HG03469 (cell line): ENCODE measurements at regions not wholly inside any gene's neighbourhood (a gene's known extent, or its start where the extent isn't known, plus 50 kb on each side); places are given as distances from the start of the nearest gene placed in this dataset.
"Not testable (repeated sequence)": the region's sequence is repeated elsewhere in the genome, so short reads cannot be mapped to it uniquely, and the experiment has no call there.

Experiments used
- ATAC-seq: cut with Tn5 transposase; IDR thresholded peaks from one replicate; pipeline ENCODE4 v1.9.1; 2021; ENCODE audit warnings: mild to moderate bottlenecking, moderate library complexity, moderate number of reproducible peaks; ENCODE audit not compliant: unreplicated experiment

DNA sequence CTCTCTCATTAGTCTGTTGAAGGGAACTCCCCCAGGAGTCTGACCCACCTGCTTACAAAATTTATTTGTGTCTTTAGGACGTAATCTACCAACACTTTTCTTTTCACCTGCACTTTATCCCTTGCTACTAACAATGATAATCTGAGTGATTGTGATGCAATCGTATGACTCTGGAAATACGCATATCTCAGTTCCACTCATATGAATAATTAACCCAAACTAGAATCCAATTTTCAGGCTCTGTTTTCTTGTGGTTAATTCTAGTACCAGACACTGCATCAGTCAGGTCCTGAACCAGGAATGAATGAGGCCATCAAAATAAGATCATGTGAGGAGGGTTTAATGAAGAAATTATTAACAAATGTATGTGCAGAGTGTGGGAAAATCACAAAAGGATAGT is 158.4 kb upstream of the SRD5A2 start:
- no peak for ATAC-seq

DNA sequence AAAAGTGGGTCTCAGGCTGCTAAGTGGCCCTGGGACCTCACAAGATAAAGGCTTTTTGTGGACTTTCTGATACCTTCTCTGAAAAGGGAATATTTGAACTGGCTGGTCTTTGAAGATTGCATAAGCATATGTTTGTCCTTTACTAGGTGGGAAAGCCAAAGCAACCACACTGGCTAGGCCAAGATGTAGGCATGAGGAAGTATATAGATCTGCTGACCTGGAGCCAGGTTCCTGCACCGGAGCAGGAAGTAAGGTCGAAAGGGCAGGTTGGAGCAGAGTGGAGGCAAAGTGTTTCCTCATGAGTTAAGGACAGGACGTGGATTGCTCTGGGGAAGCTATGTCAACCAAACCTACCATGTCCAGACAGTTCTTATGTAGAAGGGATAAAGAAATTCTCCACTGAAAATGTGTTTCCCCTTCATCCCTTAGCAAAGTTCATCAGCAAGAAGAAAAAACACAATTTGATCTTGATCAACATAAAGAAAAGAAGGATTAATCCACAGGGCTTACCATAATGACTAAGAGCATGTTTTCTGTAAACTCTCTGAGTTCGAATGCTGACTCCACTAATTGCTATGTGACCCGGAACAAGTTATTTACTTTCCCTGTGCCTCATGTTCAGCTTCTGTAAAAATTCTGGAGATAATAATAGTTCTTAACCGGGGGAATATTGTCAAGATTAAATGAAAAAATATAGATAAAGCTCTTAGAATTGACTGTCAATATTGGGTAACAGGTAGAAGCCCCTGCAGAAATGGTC is 156.1 kb upstream of the SRD5A2 start:
- ATAC-seq, result no peak

DNA sequence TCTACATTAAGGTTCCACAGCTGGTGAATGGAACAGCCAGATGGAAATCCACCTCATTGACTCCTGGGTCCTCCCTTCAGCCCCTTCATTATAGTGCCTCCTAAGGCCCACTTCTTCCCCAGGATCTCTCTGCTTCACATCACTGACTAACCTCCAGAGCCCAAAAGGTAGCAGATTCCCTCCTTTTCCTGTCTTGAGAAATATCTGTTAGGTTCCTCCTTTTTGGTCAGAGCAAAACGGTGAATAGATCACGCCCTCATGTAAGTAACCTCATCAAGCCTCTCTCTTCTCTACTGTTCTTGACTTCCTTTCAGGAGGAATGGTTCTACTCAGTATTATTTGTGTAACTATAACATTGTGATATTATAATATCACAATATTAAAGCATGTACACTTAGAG is 155.0 kb upstream of the SRD5A2 start:
- no peak for ATAC-seq

DNA sequence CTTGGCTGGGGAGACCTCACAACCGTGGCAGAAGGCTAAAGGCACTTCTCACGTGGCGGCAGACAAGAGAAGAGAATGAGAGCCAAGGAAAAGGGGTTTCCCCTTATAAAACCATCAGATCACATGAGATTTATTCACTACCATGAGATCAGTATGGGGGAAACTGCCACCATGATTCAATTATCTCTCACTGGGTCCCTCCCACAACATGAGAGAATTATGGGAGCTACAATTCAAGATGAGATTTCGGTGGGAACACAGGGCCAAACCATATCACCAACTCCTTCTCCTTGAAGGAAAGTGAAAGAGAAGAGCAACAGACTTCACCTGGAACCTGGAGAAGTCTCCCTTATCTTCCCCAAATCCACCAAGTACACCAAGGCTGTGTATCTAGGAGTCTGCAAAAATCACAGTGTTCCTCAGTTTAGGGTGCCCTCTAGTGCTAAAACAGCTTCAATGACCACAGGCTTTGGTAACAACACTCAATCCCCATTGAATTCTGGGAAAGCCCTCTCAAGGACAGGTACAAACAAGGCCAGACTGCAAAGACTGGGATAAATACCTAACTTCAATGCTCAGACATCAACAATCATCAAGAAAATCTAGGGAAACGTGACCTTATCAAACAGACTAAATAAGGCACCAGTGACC is 148.8 kb upstream of the SRD5A2 start:
- no peak for ATAC-seq

DNA sequence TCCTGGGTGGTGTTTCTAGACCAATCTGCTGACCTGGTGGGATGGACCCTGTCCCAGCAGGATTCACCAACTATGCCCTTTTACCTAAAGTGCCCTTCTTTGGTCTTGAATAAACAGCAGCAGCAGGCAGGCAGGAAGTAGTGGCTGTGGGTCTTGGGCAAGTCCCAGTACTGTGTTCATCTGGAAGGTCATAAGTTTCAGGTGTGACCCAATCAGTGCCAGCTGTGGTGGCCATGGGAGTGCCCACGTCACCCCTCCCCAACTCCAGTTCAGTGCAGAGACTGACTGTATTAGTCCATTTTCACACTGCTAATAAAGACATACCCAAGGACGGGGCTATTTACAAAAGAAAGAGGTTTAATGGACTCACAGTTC is 148.3 kb upstream of the SRD5A2 start:
- no peak for ATAC-seq

DNA sequence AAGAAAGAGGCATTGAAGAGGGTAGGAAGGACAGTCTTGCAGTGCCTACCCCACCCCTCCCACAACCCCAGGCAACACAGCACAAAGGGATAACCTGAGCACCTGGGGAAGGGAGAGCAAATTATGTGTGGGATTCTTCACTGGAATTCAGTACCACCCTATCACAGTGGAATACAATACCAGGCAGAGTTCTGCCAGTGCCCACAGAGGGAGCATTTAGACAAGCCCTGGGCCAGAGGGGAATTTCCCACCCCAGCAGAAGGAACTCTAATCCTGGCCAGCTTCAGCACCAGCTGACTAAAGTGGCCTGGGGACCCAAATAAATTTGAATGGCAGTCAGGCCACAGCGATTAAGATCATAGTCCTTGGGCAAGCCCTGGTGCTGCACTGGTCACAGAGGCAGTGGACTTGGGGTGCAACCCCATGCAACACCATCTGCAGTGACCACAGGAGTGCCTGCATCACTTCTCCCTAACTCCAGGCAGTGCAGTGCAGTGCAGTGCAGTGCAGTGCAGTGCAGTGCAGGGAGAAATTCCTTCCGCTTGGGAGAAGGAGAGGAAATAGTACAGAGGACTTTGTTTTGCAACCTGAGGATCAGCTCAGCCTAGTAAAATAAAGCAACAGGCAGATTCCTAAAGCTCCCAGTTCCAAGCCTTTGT is 147.8 kb upstream of the SRD5A2 start:
- no peak for ATAC-seq

DNA sequence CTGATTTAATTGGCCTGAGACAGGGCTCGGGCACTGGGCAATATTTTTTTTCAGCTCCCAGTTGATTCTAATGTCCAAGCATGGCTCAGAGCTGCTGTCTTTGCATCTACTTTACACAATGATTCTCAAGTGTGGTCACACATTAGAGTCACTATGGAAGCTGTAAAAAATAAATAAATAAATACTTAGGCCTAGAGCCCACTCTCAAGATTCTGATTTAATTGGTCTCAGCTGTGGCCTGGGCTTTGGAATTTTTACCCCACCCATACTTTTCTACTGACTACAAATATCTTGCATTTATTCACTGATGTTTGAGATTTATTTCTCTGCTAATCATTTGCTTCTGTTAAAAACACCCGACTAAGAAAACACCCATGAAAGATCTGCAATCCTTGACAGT is 145.7 kb upstream of the SRD5A2 start:
- no peak for ATAC-seq

DNA sequence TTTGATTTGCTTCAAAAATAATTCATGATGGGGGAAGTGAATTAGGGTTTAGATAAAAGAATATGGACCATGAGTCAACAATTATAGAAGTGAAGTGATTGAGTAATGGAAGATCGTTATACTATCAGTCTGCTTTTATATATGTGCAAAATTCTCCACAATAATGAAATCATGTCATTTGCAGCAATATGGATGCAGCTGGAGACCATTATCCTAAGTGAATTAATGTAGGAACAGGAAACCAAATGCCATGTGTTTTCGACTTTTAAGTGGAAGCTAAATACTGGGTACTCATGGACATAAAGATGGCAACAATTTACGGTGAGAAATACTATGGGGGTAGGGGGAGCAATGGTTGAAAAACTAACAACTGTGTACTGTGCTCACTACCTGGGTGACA is 144.7 kb upstream of the SRD5A2 start:
- ATAC-seq, result no peak

DNA sequence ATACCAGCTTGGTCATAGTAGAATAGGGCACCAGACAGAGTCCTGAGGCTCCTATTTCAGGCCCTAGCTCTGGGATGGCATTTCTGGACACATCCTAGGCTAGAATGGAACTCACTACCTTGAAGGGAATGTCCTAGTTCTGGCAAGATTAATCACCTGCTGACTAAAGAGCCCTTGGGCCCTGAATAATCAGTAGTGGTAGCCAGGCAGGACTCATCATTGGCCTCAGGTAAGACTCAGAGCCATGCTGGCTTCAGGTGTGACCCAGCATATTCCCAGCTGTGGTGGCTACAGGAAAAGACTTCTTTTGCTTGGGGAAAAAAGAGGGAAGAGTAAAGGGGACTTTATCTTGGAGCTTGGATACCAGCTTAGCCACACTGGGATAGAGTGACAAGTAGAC is 131.0 kb upstream of the SRD5A2 start:
- ATAC-seq, result no peak

DNA sequence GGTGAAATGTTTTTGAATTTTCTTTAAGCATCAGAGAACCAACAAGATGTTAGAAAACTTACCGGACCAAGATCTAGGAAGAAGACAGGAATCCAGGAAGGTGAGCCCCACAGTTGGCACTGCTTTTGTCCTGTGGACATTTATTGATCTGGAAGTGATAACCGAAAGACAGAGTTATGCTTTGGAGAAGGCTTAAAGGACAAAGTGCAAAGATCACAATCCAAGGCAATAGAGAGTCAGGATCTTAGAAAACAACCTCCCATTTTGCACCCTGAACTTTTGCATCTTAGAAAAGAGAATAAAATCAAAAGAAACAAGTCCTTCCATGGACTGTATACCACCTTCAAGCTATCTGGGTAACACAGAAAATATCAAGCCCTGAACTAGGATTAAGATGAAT is 129.4 kb upstream of the SRD5A2 start:
- ATAC-seq, result no peak

DNA sequence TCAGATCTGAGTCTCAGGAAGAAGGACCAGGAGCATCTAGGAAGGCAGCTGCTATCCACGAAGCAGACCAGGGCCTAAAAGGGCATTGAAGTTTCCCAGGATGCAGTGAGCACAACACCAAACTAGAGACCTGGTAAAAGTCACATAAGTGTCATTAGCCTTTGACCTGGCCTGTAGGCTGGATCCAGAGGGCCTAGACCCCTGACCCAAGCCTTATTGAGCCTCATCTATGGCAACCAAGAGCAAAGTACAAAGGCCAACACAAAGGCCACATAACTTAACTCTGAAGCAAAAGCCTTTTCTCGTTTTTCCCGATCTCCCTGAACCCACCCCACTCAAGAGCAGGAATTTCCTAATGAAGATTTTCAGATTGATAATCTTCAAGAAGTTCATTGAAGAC is 127.3 kb upstream of the SRD5A2 start:
- ATAC-seq, result no peak

DNA sequence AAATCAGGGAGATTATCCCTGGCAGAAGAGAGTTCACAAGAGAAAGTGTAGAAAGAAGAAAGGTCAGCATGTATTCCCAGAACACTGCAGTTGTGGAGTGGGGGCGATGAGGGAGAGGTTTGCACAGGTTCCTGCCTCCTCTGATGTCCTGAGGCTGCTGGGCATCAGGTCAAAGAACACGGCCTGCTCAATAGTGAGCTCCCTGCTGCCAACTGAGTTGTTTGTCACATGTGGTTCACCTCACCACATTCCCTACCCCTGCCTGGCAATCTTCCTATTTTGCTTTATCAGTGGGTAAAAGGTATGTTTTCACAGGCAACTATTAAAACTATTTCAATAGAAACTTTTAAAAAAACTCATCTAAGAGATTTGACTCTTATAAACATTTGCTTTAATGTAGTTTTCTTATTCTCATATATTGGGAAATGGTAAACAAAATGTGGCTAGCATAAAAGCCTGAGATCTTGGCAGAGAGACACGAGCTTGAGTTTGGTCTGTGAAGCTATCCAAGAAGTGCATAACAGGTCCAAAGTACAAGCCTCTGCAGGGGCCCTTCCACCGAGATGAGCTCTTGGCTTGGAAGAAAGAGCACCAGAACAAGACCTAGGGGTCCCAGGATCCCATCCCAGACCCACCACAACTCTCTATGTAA is 123.9 kb upstream of the SRD5A2 start:
- no peak for ATAC-seq

DNA sequence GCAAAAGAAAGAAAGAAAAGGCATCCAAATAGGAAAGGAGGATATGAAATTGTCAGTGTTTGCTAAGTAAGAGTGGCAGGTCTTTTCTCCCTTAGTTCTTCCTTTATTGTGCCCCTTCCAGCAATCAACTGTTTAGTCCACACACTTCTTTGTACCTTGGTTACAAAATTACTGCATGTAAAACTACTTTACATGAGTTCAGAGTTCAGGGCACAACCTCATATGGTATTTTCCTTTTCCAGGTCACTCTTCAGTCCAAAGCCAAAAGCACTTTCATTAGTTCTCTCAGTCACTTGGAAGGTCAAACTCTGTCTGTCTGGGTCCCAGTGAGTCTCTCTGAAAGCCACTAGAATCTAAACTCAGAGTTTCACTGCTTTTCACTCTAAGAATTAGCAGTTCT is 122.5 kb upstream of the SRD5A2 start:
- no peak for ATAC-seq

DNA sequence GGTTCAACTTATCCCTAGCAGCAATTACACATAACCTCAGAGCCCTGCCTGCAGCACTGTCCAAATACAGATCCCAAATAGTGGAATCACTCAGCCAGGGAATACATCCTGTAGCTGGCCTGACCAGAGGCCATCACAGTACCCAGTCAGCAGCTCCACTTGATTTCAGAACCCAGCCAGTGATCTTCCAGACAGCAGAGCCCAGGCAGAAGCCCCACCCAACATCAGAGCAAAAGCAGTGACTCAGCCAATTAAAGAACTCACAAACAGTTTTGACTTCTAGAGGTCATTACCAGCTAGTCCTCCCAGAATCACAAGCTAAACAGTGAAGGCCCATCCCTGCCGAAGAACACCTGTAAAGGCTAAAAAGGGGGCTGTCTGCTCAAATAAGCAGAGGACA is 118.0 kb upstream of the SRD5A2 start:
- no peak for ATAC-seq

DNA sequence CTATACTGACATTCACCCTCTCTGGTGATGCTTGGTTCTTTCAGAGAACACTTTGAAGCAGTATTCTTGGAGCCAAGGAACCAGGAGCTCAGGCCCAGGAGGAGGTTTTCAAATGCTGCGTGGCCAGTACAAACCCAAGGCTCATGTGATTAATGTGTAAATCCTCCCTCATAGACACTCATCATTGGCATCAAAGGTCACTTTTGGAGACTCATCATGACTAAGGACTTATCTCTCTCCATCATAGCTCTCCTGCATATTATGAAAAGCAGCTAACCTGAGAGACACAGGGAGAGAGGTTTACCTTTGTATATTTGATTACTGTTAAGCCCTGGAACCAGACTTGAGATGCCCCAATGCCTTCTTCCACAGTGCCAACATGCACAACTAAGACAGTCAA is 115.3 kb upstream of the SRD5A2 start:
- no peak for ATAC-seq

DNA sequence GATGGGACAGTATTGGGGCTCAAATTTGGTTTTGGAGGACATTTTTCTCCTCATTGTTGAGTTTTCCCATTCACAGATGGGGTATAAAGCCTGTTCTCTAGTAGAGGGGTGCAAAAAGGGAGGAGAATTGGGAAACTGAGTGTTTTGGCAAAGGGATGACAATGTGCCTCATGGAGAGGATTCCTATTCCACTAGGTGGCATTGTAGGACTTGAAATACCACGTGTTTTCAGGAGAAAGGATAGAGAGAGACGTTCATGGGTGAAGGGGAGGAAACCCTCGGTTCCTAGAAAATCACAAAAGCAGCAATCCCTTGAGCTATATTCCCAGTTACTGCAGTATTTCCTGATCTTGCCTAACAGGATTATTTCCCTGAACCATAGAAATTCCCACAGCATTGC is 113.7 kb upstream of the SRD5A2 start:
- no peak for ATAC-seq

DNA sequence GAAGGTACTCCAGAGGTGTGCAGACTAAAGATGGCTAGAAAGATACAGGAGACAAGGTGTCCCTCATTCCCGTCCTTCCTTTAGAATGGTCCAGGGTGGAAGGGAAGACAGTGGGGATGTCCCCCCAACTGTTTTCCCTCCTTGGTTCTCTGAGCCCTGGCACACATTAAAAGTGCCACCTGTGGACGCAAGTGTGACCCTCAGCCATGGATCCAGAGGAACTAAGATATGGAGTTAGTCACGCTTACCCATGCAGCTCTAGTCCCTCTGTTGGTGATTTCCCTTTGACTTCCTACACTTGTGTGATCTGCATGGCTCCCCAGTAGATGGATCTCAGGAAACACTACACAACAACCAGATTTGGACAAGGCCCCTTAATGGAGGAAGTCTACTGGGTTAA is 113.1 kb upstream of the SRD5A2 start:
- no peak for ATAC-seq

DNA sequence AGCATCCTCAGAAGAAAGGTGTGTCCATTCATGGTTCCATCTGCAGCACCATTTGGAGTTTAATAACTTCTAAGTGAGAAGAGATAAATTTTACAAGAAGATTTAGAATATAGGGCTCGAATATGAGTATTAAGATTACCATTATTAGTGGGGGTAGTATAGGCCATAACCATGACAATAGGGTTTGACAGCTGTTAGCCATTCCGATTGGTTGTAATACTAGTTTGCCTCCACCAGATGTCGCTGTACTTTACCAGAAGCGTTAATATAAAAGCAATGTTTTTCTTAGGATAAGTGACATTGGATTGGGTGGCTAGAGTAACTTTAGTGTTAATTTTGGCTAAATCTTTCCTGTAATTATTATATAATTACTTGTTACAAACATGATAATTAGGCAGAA is 107.5 kb upstream of the SRD5A2 start:
- ATAC-seq, result no peak

DNA sequence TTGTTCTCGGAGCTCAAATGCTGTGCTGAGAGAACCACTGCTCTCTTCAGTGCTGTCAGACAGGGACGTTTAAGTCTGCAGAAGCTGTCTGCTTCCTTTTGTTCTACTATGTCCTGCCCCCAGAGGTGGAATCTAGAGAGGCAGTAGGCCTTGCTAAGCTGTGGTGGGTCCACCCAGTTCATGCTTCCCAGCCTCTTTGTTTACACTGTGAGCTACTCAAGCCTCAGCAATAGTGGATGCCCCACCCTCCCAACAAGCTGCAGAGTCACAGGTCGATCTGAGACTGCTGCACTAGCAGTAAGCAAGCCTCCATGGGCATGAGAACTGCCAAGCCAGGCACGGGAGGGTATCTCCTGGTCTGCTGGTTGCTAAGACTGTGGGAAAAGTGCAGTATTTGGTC is 102.8 kb upstream of the SRD5A2 start:
- not testable (repeated sequence) for ATAC-seq

DNA sequence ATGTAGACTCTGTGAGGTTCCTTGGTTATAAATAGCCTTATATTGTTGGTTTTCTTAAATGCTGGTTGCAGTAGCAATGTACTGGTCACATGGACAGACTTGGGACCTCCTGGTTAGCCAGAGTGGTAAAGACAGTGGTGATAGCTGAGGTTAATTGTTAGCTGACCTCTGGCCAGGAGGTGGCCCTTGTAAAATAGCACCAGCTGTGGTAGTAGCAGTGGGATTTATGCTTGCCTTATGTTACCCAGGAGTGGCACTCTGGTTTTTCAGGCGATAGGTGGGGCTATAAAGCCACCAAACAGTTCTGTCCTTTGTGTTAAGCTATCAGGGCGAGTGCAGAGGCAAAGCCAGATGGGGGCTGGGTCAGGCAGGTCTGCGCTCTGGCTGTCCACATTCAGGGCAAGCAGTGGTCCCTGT is 94.8 kb upstream of the SRD5A2 start:
- no peak for ATAC-seq

DNA sequence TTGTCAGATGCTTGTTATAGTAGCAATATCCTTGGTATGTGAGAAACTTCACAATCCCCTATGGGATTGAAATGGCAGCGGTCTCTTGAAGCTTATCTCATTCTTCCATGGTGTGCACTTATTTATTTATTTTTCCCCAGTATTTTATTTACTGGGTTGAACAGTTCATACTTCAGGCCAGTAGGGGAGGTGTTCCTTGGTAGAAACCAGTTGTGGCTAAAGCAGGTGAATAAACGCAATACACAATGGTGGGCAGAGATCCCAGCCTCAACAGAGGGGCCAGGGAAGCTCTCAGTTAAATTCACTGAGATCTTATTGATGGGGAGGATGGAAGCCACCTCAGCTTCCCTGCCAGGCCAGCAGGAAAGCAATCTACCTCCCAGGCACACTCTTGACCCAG is 93.7 kb upstream of the SRD5A2 start:
- ATAC-seq, result no peak

DNA sequence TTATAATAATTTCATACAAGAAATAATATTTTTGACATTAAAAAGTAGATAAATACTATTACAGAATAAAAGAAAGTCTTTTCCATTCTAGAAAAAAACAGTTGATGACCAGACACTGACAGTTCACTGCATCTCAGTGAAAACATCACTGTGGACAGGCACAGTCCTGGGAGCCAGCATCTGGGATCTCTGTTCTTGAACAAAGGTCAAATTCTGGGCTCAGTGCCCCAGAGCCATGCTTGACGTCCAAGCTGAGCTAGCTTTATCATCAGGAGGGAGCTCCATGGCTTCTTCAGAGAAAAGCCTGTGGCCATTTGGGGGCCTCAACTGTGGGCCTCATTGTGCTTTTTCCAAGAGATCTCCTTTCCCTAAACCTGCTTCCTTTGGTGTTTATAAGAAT is 86.1 kb upstream of the SRD5A2 start:
- ATAC-seq, result no peak
